Right hindlimb (tissue), 1 donor: ENCODE measurements at regions not wholly inside any gene's neighbourhood (a gene's known extent, or its start where the extent isn't known, plus 50 kb on each side); places are given as distances from the start of the nearest gene placed in this dataset.
"Not testable (repeated sequence)": the region's sequence is repeated elsewhere in the genome, so short reads cannot be mapped to it uniquely, and the experiment has no call there.

Experiments used
- DNase-seq: peaks from one replicate; pipeline ENCODE4 v3.0.0-alpha.2; 2018

DNA sequence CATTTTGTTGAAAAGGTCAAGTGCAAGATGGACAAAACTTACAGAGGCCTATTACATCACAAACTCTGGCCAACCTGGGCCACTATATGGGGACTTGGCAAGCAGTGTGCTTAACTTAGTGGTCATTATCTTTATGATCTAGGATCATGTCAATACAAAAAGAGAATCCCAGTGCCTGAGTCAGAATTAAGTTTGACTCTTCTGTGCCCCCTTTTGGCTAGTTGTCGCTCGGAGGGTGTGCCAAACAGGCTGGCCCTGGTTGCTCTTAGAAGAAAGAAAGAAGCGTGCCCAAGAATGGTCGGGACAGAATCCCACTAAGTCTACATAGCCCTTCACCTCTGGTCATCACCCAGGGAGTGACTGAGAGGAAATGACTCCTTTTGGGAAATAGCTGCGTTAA is 100.1 kb downstream of the EIF4E start:
- no peak for DNase-seq

DNA sequence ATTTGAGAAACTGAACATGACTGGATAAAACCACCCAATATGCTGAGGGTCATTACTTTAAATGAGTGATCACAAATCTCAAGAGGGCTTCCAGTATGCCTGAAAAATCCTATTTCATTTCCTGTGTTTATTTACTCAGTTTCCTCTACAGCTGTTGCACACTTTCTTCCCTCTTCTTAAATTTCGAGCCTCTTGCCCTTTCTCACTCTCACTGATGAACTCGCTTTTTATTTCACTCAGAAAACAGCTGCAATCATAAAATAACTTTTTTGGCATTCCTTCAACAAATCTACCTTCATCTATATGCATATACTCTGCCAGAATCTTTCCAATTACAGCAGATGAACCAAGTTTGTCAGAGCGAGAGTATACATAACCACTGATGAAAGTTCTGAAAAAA is 101.3 kb downstream of the EIF4E start:
- DNase-seq = no peak

DNA sequence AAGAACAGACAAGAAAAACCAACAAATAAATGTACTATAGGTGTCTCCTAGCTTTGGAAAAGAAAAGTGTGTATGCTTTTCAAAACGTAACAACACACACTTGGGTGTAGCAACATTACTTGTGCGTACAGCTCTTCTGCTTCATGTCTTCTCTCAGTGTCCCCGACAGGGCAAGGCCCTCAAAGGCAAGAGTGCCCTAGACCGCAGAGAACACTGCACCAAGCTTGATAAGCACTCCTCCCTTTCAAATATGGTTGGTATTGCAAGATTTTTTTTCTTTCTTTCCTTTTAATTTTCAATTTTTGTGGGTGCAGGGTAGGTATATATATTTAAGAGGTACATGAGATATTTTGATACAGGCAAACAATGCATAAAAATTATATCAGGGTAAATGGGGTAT is 106.8 kb downstream of the EIF4E start:
- no peak for DNase-seq

DNA sequence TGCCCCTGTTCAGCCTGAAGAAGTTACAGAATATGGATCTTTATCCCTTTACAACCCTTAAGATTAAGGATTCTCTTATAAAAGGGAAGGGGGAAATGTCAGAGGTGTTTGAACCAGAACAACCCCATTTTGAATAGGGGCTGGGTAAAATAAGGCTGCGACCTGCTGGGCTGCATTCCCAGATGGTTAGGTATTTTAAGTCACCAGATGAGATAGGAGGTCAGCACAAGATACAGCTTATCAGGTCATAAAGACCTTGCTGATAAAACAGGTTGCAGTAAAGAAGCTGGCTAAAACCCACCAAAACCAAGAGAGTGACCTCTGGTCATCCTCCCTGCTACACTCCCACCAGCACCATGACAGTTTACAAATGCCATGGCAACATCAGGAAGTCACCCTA is 110.8 kb downstream of the EIF4E start:
- not testable (repeated sequence) for DNase-seq

DNA sequence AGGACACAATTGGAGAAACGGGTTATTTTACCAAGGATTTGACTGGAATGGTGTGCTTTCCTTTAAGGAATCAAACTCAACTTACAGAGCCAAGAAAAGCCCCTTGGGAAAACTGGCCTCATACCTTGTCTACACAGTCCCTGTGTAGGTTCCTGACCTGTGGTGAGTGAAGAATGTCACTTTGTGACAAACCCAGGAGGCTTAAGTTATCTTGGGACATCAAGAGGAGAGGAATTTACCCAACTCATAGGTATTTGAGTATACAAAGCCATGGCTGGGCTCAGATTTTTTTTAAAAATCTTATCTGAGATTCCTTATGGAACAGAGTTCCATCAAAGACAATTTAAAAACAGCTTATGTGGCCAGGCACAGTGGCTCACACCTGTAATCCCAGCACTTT is 112.1 kb downstream of the EIF4E start:
- no peak for DNase-seq

DNA sequence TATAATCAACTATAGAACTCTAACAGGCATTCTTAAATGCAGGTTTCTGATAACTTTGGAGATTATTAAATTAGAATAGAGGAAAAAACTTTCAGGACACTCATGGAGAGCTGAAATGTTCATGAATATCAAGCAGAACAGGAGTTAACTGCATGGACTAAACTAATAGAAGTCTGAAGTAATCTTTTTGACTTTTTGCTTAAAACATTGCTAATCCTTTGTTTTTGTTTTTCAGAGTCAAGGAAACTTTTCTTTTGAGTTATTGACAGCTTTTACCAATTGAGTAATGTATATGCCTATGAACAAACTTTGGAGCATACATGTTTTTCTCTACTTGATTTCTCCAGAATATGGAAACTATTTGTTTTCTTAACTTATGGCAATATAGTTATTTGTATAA is 112.5 kb downstream of the EIF4E start:
- DNase-seq = no peak

DNA sequence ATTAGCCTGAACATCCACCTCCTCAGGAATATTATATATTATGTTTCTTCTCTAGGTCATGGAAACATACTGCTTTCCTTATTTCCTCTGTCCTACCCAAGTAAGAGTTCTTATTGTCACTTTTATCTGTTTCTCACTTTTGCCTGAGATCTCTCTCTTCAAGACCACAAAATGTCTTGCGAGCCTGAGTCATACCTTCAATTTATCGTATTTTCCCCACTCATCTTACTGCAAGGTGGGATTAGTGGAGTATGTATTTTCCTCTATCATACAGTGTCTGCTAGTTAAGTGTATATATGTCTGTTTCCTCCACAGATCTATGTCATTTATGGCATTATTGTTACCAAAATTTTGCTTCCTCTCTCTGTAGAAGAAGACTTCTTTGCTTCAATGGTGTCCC is 124.5 kb downstream of the EIF4E start:
- no peak for DNase-seq

DNA sequence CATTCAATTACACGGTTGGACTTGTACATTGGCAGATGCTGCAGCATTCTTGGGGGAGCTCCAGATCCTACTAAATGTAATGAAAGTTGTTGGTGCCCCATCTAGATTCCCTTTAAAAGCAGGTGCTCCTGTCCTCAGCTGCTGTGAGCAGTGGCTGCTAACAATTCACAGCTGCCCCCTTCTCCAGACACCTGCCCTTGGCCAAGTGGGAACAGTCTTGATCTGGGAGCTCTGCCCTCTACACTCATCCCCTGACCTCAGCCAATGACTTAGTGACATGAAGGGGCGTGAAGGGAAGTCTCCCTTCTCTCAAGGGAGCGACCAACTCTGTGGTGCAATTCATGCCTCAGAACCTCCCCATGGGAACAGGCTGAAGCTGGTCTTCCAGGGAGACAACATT is 125.7 kb downstream of the EIF4E start:
- DNase-seq = no peak

DNA sequence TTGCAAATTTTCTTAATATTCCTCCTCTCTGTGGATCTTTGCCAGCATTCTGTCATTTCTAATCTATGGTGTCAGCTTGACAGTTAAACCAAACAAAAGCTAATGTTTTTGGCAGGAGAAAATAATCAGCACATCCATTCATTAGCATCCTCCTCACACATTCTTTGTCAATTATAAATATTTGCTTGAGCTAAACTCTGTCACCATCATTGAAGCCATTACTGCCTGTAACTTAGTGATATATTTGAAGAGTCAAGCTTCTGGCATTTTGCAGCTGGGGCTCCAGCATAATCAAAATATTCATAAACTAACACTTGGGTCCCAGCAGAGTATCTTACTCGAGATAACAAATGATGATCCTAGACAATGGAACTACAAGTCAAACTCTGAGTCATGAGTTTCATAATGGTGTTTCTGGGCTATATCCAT is 126.1 kb downstream of the EIF4E start:
- DNase-seq = no peak

DNA sequence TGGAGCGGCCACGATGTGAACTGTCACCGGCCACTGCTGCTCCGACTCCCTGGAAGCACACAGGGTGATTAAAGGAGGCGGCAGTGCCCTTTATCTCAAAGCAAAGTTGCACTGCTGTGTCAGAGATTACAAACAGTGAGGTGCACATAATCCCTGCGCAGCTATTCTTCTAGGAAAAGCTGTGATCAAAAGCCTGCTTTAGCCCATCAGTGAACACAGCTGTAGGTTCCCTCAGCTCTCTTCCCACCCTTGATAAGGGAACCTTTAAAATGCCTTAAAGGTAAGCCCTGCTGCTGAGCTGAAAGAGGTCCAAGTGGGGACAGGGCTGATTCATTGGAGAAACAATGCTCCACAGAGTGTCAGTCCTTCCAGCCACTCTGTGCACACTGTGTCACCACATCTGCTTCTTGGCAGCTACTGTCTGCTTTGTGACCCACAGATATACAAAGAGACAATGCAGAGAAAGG is 127.6 kb downstream of the EIF4E start:
- DNase-seq = no peak

DNA sequence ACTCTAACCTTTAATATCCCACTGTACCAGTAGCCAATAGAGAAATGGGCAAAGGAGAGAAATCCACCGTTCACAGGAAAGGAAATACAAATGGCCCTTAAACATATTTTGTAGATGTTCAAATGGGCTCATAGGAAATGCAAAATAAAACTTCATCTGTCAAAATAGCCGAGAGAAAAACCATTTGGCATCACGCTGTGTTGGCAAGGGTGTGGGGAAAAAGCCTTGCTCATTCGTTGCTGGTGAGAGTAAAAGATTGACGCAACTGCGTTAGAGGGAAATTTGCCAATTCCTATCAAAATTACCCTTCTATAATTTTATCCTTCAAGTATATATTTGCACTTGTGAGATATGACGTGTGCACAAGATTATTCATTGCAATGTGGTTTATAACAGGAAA is 131.9 kb downstream of the EIF4E start:
- no peak for DNase-seq

DNA sequence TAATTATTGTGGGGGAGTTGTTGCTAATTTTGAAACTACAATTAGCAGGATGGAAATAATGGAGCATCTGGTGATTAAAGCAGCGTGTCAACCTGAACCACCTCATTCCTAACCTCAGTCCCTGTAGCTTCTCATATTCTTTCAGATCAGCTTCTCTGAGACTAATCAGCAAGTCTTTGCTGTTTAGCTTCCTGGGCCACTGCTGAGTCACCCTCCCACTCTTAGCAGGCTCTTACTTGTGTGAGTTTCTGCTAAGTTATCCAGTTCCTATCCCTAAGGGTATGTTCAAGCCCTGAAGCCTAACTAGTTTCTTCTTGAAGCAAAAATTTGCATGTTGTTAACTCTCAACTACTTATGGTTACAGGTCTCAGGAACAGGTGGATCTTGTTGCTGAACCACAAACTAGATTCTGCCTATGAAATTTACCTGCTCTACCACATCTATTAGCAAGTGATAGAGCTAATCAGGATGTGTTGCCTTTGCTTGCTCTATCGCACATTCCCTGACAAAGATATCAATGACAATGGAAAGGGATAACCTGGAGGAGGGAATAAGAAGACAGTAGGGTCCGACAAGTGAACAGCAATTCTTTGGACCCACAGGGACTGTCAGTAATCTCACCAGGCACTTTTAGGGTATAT is 134.2 kb downstream of the EIF4E start:
- no peak for DNase-seq

DNA sequence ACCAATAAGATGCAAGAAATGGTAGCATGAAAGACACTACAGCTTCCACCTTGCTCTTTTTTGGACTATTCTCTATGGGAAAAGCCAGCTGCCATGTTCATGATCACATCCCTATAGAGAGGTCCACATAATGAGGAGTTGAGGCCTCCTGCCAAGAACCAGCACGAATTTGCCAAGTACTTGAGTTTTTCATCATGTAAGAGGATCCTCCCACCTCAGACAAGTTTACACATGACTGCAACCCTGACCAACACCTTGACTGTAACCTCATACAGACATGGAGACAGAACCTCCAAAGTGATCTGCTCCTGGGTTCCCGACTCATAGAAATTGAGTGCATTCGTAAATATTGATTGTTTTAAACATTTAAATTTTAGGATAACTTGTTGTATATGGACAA is 135.2 kb upstream of the TSPAN5 start:
- no peak for DNase-seq

DNA sequence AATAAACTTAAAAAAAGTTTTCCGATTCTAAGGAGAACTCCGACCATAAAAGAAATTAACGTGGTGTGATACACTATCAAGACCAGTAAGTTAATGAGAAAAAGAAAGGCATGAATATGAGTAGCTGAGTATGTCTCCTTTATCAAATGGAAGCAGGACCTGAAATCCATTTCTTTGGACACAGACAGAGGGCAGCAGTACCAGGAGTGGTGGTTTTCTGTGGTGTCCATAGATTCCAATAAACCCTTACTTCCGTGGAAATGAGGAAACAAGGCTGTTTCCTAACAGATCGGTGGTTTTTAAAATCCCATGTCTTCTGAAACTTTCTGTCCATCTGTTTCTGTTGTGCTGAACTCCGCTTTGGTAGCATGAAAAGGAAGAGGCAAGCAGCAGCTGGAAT is 128.5 kb upstream of the TSPAN5 start:
- DNase-seq = no peak

DNA sequence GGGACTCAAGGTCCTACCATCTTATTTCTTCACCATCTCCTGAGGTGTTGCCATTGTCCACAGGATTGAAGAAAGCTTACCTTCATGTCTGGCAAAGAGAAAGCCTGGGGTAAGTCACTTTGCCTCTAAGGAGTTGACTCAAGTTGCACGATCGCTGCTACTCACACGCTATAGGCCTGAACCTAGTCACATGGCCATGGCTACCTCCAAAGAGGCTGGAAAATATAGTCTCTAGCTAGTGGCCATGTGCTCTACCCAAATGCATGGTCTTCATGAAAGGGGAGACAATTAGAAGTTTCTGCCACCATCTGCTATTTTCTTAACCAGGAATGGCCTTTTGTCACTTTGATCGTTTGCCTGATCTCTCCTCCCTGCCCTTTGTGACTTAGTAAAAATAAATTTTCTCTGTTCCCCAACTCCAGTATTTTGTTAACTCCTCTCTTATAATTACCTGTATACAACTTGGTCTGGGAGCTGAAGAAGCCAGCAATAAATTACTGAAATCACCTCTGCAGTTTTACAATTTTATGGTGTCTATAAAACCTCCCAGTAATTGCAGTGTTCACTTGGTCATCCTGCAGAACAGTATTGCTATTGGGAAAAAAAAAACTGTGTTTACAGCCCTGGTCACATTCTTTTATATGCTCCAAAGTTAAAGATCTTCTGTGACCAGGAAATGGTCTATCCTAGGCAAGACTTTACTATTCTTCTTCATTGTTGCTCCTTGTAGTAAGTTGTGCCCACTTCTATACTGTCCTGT is 126.7 kb upstream of the TSPAN5 start:
- DNase-seq = no peak

DNA sequence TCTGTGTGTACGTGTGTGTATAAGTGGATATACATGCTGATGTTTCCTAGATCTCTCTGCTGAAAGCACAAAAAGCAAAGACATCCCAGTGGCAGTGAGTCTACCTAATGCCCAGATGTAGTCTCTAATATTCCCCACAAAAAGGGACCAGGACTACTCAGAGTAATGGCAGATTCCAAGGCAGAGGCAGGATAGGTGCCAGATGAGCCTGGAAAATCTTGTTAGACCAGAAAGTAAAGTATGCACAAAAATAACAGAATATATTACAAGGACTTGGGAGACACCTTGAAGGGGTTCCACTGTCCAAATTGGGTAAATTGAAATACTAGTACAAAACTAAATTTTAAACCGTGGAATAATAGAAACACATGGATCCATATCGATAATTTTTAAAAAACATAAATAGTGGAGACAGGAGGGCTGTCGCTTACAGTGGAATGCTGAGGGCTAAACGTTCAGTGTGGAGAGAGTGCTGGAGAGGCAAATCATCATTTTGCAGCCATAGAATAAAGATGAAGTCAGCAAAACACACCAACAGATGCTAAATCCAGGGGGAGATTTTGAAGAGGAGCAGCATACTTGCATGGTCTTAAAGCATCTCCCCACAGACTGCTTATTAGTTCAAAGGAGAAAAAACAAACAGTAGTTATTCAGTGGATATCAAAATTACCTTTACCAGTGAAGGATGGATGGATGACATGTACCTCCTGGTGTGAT is 123.4 kb upstream of the TSPAN5 start:
- DNase-seq = no peak

DNA sequence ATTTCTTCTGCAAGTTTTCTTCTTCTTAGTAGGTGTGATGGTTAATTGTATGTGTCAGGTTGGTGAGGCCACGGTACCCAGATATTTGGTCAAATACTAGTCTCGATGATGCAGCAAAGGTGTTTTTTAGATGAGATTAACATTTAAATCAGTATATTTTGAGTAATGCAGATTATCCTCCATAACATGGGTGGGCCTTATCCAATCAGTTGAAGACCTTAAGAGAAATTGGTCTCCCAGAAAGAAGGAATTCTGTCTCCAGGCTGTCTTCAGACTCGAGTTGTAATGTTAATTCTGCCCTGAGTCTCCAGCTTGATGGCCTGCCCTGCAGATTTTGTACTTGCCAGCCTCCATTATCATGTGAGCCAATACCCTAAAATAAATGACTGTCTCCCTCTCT is 122.5 kb upstream of the TSPAN5 start:
- no peak for DNase-seq

DNA sequence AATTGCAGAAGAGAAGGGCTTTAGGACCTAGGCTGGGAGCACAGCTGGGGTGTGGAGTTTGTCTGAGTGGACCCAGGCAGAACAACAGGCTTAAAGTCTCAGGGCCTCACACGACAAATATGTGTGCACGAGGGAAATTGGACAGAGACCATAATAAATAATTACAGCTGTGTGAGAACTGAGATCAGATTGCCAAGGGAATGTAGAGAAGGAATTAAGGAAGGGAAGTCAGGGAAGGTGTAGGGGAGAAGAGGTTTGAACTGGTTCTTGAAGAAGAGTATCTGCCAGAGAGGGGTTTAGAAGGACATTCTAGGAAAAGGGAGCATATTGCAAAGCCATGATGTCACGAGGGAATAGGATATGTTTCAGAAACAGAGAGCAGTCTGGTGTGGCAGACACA is 120.7 kb upstream of the TSPAN5 start:
- DNase-seq = peak; percentile 35

DNA sequence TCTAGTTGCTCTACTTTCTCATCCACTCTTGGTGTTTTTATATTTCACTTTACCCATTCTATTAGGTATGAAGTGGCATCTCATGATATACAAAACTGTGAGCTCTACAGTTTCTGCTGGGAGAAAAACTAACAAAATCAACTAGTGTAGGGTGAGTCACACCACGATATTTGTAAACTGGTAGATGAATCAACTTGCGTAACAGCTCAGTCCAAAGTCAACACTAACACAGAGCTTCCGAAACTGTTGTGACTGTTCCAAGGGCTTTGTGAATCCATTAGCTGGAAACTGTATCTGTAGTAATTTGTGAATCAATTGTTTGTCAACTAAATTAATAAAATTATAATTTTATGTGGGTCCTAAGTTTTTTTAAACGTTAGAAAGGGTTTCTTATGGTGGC is 119.8 kb upstream of the TSPAN5 start:
- no peak for DNase-seq

DNA sequence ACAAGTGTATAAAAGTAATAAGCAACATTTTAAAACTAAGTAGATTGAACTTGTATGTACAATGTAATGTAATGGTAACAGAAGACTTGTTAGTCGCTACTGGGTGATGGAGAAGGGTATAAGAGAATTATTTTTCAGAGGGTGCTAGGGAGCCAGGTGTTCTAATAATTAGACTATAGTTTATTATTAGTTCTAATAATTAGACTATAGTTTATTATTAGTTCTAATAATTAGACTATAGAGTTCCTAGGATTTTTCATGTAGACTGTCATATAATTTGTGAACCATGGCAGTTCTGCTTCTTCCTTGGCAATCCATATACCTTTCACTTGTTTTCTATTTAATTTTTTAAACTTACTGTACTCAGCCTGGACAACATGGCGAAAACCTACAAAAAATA is 117.3 kb upstream of the TSPAN5 start:
- no peak for DNase-seq

DNA sequence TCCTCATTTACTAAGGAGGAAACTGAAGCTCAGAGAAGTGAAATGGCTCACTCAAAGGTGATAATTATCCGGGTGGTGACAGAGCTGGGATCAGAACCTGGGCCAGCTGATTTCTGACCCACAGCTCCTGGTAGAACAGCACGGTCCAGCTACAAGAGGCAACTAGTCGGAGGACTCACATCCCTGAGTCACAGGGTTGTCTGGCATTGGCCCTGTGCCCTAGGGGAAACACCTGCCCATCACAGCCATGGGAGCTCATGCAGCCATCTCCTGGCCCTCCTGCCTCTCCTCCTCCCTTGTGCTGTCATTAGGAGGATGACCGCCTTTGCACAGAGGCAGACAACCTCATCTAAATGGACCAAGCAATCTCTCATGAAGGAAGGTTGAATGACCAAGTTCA is 115.2 kb upstream of the TSPAN5 start:
- DNase-seq = no peak

DNA sequence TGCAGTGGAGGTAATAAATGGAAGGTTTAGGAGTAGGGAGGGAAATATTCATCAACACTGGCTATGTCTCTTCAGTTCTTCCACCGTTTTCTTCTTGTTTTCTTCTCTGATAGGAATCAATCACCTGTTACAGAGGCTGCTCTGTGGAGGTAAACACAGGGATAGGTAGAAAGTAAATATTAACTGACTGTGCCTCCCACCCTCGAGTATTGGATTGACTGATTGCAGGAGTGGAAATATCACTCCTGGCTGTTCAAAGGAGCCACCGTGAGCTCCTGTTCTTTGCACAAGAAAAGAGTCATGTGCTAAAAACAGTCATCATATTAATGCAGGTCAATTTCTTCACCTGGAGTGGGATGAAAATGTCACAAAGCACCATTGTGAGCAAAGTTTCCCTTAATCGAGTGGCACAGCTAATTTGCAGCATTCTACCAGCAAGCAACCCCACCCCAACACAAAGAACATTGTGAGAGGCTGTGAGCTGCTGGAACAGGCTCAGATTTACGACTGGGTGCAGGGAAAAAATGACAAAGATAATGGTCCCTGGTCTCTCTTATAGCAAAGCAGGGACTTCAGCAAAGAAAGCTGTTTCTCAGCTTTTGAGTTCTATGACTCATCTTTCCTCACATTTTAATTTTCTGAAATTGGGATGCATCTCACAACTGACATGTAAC is 113.7 kb upstream of the TSPAN5 start:
- DNase-seq = no peak

DNA sequence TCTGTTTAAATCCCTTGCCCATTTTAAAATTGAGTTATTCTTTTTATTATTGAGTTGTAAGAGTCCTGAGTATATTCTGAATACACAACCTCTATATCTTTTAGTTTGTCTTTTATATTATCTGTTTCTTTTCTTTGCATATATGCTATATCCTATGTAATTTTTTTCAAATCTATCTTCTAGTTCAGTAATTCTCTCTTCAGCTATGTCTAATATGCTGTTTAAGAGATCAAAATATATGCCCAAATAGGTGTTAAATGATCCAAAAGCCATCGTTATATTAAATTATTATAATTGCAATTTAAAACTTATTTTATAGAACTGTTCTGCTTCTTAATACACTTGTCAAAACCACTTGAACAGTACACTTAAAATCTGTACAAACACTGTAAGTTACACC is 107.4 kb upstream of the TSPAN5 start:
- DNase-seq = no peak

DNA sequence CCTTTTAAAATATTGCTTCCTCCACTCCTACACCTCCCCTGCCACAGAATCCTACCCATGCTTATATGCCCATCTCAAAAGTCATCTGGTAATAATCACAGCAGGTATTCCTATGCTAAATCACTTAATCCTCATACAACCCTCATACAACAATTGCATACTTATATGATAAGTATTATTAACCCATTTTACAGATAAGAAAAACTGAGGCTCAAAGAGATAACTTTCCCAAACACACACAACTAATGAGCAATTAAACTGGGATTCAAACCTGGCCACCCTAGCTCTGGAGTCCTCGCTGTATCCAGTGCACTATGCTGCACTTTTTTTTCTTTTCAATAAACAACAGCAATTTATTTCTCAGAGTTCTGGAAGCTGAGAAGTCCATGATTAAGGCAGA is 99.8 kb upstream of the TSPAN5 start:
- DNase-seq = no peak
